Transverse colon (tissue), 3 donors: ENCODE measurements at regions not wholly inside any gene's neighbourhood (a gene's known extent, or its start where the extent isn't known, plus 50 kb on each side); places are given as distances from the start of the nearest gene placed in this dataset.

ENCODE experiments used
- CTCF ChIP-seq, 5 experiments: fragments of 200-600 bp in 3 of 5; fragments of 450-650 bp in 2 of 5; sonication (generic) in 3 of 5; IDR thresholded peaks; 1 replicate in 2 of 5; 2 replicates in 3 of 5; pipeline ENCODE4 v1.5.1; 2016 to 2017; ENCODE audit warnings: antibody characterized with exemption in 5 of 5, inconsistent platforms in 3 of 5, mild to moderate bottlenecking in 2 of 5, moderate library complexity in 1 of 5
- EP300 ChIP-seq: sonication (generic); formaldehyde crosslinking; IDR thresholded peaks from one replicate; pipeline ENCODE4 v1.6.1; 2017; ENCODE audit warnings: antibody characterized with exemption, low read depth

- TF ChIP-seq CTCF (IDR thresholded peaks at IDR 0.05): no peak
- no peak for TF ChIP-seq EP300
Observed at GRCh38 chr2:19689646-19690168, 212.1 kb downstream of the TTC32 start.
